ENCODE measurements at regions not wholly inside any gene's neighbourhood (a gene's known extent, or its start where the extent isn't known, plus 50 kb on each side); places are given as distances from the start of the nearest gene placed in this dataset.
A peak's percentile ranks its signal among the peaks of the same experiment; 100 is the strongest.
"Not testable (repeated sequence)": the region's sequence is repeated elsewhere in the genome, so short reads cannot be mapped to it uniquely, and the experiment has no call there.

GRCh38 chr3:154864947-154865346 lies 215.2 kb upstream of the MME start:
- Histone ChIP-seq H3K4me1 (ENCODE audit: control insufficient read depth, low read depth, low read length) (no peaks in the 10 kb centered on the region), H3K36me3 (ENCODE audit: control insufficient read depth, insufficient read depth, low read length) (no peaks in the 10 kb centered on the region), H3K23ac (ENCODE audit: low read length) (no peak overlapping the region), H3K27ac (ENCODE audit: low read depth, low read length) (no peak overlapping the region), H3K18ac (ENCODE audit: low read length) (no peak overlapping the region), H2BK120ac (ENCODE audit: low read depth, low read length) (no peak overlapping the region), H3K4ac (ENCODE audit: low read depth, low read length) (no peak overlapping the region), H3K79me1 (ENCODE audit: low read length) (no peaks in the 10 kb centered on the region), H3K56ac (ENCODE audit: low read length) (no peak overlapping the region), H2BK5ac (ENCODE audit: low read length) (no peak overlapping the region), H4K5ac (ENCODE audit: low read length) (no peak overlapping the region), H3K9ac (ENCODE audit: low read length) (no peak overlapping the region), H3K79me2 (ENCODE audit: control insufficient read depth, insufficient read depth, low read length) (no peaks in the 10 kb centered on the region), H4K8ac (ENCODE audit: low read depth, low read length) (no peak overlapping the region), H3K4me2 (ENCODE audit: low read length) (no peak overlapping the region), H3K4me3 (ENCODE audit: low read length) (no peak overlapping the region), H3K27me3 (ENCODE audit: insufficient read depth, low read length, poor library complexity) (no peaks in the 10 kb centered on the region), H2BK15ac (replicated peaks; ENCODE audit: low read depth) (no peak overlapping the region), H2AK5ac (ENCODE audit: low read length) (no peak overlapping the region)
- no CpG with 5 or more reads among the region's 1 CpG for WGBS (ENCODE audit: extremely low coverage, insufficient coverage, low lambda C conversion rate)
- DNase-seq = no peak

DNA sequence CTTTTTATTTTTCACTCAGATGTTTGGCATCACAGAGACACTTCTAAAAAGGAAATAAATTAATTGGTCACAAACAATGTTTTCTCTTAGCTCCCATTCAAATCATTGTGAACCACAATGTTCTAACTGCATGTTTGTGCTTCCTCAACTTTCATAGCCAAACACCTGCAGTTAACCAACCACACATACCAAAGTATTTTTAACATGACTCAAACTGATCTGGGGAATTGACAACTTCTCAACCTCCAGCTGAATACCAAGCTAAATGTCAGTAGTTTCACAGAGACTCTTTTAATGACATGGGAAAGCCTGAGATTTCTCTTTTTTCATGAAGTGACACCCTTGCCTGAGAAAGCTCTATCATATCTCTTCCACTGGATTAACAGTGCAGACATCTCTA lies 217.9 kb upstream of the MME start:
- Histone ChIP-seq H3K4me3 (ENCODE audit: low read length) (no peak overlapping the region), H3K79me1 (ENCODE audit: low read length) (no peaks in the 10 kb centered on the region), H3K27me3 (ENCODE audit: insufficient read depth, low read length, poor library complexity) (no peaks in the 10 kb centered on the region), H2BK5ac (ENCODE audit: low read length) (no peak overlapping the region), H3K79me2 (ENCODE audit: control insufficient read depth, insufficient read depth, low read length) (no peaks in the 10 kb centered on the region), H3K18ac (ENCODE audit: low read length) (no peak overlapping the region), H2AK5ac (ENCODE audit: low read length) (no peak overlapping the region), H3K9ac (ENCODE audit: low read length) (no peak overlapping the region), H4K5ac (ENCODE audit: low read length) (no peak overlapping the region), H2BK15ac (replicated peaks; ENCODE audit: low read depth) (no peak overlapping the region), H3K23ac (ENCODE audit: low read length) (no peak overlapping the region), H3K56ac (ENCODE audit: low read length) (no peak overlapping the region), H3K27ac (ENCODE audit: low read depth, low read length) (no peak overlapping the region), H3K4me2 (ENCODE audit: low read length) (no peak overlapping the region), H3K4me1 (ENCODE audit: control insufficient read depth, low read depth, low read length) (no peaks in the 10 kb centered on the region), H3K36me3 (ENCODE audit: control insufficient read depth, insufficient read depth, low read length) (no peaks in the 10 kb centered on the region), H2BK120ac (ENCODE audit: low read depth, low read length) (no peak overlapping the region), H4K8ac (ENCODE audit: low read depth, low read length) (no peak overlapping the region), H3K4ac (ENCODE audit: low read depth, low read length) (no peak overlapping the region)
- DNase-seq = peak; percentile 14

GRCh38 chr3:154852998-154853397 lies 227.1 kb upstream of the MME start:
- not testable (repeated sequence) for H2BK120ac ChIP-seq (ENCODE audit: low read depth, low read length); H3K79me1 ChIP-seq (ENCODE audit: low read length); H3K23ac ChIP-seq (ENCODE audit: low read length); H2BK15ac ChIP-seq (replicated peaks; ENCODE audit: low read depth); H3K9ac ChIP-seq (ENCODE audit: low read length); DNase-seq; H2BK5ac ChIP-seq (ENCODE audit: low read length); H4K8ac ChIP-seq (ENCODE audit: low read depth, low read length); H3K56ac ChIP-seq (ENCODE audit: low read length); H3K4me3 ChIP-seq (ENCODE audit: low read length); H3K36me3 ChIP-seq (ENCODE audit: control insufficient read depth, insufficient read depth, low read length); H3K18ac ChIP-seq (ENCODE audit: low read length); H4K5ac ChIP-seq (ENCODE audit: low read length); H3K4me1 ChIP-seq (ENCODE audit: control insufficient read depth, low read depth, low read length); H2AK5ac ChIP-seq (ENCODE audit: low read length); H3K4me2 ChIP-seq (ENCODE audit: low read length); H3K27me3 ChIP-seq (ENCODE audit: insufficient read depth, low read length, poor library complexity); H3K27ac ChIP-seq (ENCODE audit: low read depth, low read length); H3K4ac ChIP-seq (ENCODE audit: low read depth, low read length); H3K79me2 ChIP-seq (ENCODE audit: control insufficient read depth, insufficient read depth, low read length)
- no CpG with 5 or more reads among the region's 3 CpGs for WGBS (ENCODE audit: extremely low coverage, insufficient coverage, low lambda C conversion rate)

GRCh38 chr3:154852515-154852914 lies 227.6 kb upstream of the MME start:
- no CpG with 5 or more reads among the region's 1 CpG for WGBS (ENCODE audit: extremely low coverage, insufficient coverage, low lambda C conversion rate)
- Histone ChIP-seq H3K79me2 (ENCODE audit: control insufficient read depth, insufficient read depth, low read length) (no peaks in the 10 kb centered on the region), H3K27ac (ENCODE audit: low read depth, low read length) (no peak overlapping the region), H3K4me1 (ENCODE audit: control insufficient read depth, low read depth, low read length) (no peaks in the 10 kb centered on the region), H3K4ac (ENCODE audit: low read depth, low read length) (no peak overlapping the region), H2BK15ac (replicated peaks; ENCODE audit: low read depth) (no peak overlapping the region), H4K8ac (ENCODE audit: low read depth, low read length) (no peak overlapping the region), H3K4me3 (ENCODE audit: low read length) (no peak overlapping the region), H2AK5ac (ENCODE audit: low read length) (no peak overlapping the region), H3K36me3 (ENCODE audit: control insufficient read depth, insufficient read depth, low read length) (no peaks in the 10 kb centered on the region), H3K9ac (ENCODE audit: low read length) (no peak overlapping the region), H4K5ac (ENCODE audit: low read length) (no peak overlapping the region), H3K79me1 (ENCODE audit: low read length) (no peaks in the 10 kb centered on the region), H3K56ac (ENCODE audit: low read length) (no peak overlapping the region), H2BK5ac (ENCODE audit: low read length) (no peak overlapping the region), H3K18ac (ENCODE audit: low read length) (no peak overlapping the region), H3K27me3 (ENCODE audit: insufficient read depth, low read length, poor library complexity) (no peaks in the 10 kb centered on the region), H3K23ac (ENCODE audit: low read length) (no peak overlapping the region), H2BK120ac (ENCODE audit: low read depth, low read length) (no peak overlapping the region), H3K4me2 (ENCODE audit: low read length) (no peak overlapping the region)
- no peak for DNase-seq

DNA sequence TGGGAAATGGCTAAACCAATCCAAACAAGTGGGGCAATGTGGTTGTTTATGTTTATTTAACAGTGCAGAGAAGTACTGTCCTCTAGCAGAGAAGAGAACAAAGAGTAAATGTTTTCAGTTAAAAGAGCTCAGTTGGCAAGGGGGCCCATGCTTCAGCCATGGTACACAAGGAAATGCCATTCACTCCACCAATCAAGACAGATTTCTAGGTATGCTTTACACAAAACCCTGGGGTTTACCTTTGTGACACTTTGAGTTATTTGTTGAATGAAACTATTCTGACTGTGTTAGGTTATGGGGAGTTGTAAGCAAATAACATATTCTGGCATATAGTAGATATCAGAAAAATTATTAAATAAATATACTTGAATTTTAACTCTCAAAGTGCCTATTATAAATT lies 228.5 kb upstream of the MME start:
- H3K56ac ChIP-seq (ENCODE audit: low read length) = no peak overlapping the region
- no peak overlapping the region for H3K9ac ChIP-seq (ENCODE audit: low read length)
- H3K79me1 ChIP-seq (ENCODE audit: low read length) = no peaks in the 10 kb centered on the region
- no peak overlapping the region for H3K27ac ChIP-seq (ENCODE audit: low read depth, low read length)
- H3K4me1 ChIP-seq (ENCODE audit: control insufficient read depth, low read depth, low read length) = no peaks in the 10 kb centered on the region
- no peaks in the 10 kb centered on the region for H3K36me3 ChIP-seq (ENCODE audit: control insufficient read depth, insufficient read depth, low read length)
- no peak for DNase-seq
- H2BK15ac ChIP-seq (replicated peaks; ENCODE audit: low read depth) = no peak overlapping the region
- no peak overlapping the region for H3K18ac ChIP-seq (ENCODE audit: low read length)
- no peak overlapping the region for H3K4me2 ChIP-seq (ENCODE audit: low read length)
- no peak overlapping the region for H2BK5ac ChIP-seq (ENCODE audit: low read length)
- no peak overlapping the region for H2BK120ac ChIP-seq (ENCODE audit: low read depth, low read length)
- no peak overlapping the region for H3K23ac ChIP-seq (ENCODE audit: low read length)
- H4K8ac ChIP-seq (ENCODE audit: low read depth, low read length) = no peak overlapping the region
- no peak overlapping the region for H3K4ac ChIP-seq (ENCODE audit: low read depth, low read length)
- H3K79me2 ChIP-seq (ENCODE audit: control insufficient read depth, insufficient read depth, low read length) = no peaks in the 10 kb centered on the region
- no peak overlapping the region for H4K5ac ChIP-seq (ENCODE audit: low read length)
- H2AK5ac ChIP-seq (ENCODE audit: low read length) = no peak overlapping the region
- H3K27me3 ChIP-seq (ENCODE audit: insufficient read depth, low read length, poor library complexity) = no peaks in the 10 kb centered on the region
- H3K4me3 ChIP-seq (ENCODE audit: low read length) = no peak overlapping the region

DNA sequence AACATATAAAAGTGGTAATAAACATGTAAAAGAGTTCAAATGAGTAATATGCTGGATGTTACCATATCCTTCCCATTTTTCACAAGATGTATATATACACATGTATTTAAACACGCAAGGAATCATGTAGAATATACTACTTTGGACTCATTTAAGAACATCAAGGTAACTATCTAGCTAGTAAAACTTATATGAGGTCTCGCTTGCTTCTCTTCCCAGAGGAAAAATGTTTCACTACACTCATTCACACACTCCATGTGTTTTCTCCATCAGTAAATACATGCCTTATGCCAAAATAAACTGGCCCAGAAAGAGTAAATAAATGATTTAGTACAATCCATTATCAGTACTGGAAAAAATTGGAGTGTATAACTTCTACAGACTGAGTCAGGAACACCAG lies 229.2 kb upstream of the MME start:
- H3K79me2 ChIP-seq (ENCODE audit: control insufficient read depth, insufficient read depth, low read length) = no peaks in the 10 kb centered on the region
- no peaks in the 10 kb centered on the region for H3K4me1 ChIP-seq (ENCODE audit: control insufficient read depth, low read depth, low read length)
- no peak overlapping the region for H3K18ac ChIP-seq (ENCODE audit: low read length)
- H3K27ac ChIP-seq (ENCODE audit: low read depth, low read length) = no peak overlapping the region
- no peak overlapping the region for H2BK5ac ChIP-seq (ENCODE audit: low read length)
- no peaks in the 10 kb centered on the region for H3K36me3 ChIP-seq (ENCODE audit: control insufficient read depth, insufficient read depth, low read length)
- H3K4ac ChIP-seq (ENCODE audit: low read depth, low read length) = no peak overlapping the region
- H2BK15ac ChIP-seq (replicated peaks; ENCODE audit: low read depth) = no peak overlapping the region
- no peak overlapping the region for H4K8ac ChIP-seq (ENCODE audit: low read depth, low read length)
- H3K4me2 ChIP-seq (ENCODE audit: low read length) = no peak overlapping the region
- H3K4me3 ChIP-seq (ENCODE audit: low read length) = no peak overlapping the region
- WGBS (ENCODE audit: extremely low coverage, insufficient coverage, low lambda C conversion rate) = no CpG with 5 or more reads among the region's 2 CpGs
- H2BK120ac ChIP-seq (ENCODE audit: low read depth, low read length) = no peak overlapping the region
- H2AK5ac ChIP-seq (ENCODE audit: low read length) = no peak overlapping the region
- H3K27me3 ChIP-seq (ENCODE audit: insufficient read depth, low read length, poor library complexity) = no peaks in the 10 kb centered on the region
- DNase-seq = no peak
- no peak overlapping the region for H3K23ac ChIP-seq (ENCODE audit: low read length)
- H3K9ac ChIP-seq (ENCODE audit: low read length) = no peak overlapping the region
- no peak overlapping the region for H3K56ac ChIP-seq (ENCODE audit: low read length)
- no peaks in the 10 kb centered on the region for H3K79me1 ChIP-seq (ENCODE audit: low read length)
- no peak overlapping the region for H4K5ac ChIP-seq (ENCODE audit: low read length)
